DND-41 (cell line): ENCODE measurements at regions not wholly inside any gene's neighbourhood (a gene's known extent, or its start where the extent isn't known, plus 50 kb on each side); places are given as distances from the start of the nearest gene placed in this dataset.

Experiments used
- ATAC-seq: fragments of 200-7000 bp; cut with Tn5 transposase; 3 replicates; pipeline ENCODE4 v1.9.1; 2021; ENCODE audit warnings: low read depth; ENCODE audit not compliant: insufficient read depth
- DNase-seq: peaks from one replicate; pipeline ENCODE4 v3.0.0-alpha.2; 2020
- H2AFZ ChIP-seq: 2 replicates; pipeline ENCODE4 v1.6.0; 2012; ENCODE audit warnings: low read depth, low read length
- H3K27ac ChIP-seq: 2 replicates; pipeline ENCODE4 v1.5.1; 2012; ENCODE audit warnings: low read length, inconsistent platforms
- H3K27me3 ChIP-seq: fragments of 200-600 bp; sonication (generic); 2 replicates; pipeline ENCODE4 v1.6.0; 2012; ENCODE audit warnings: low read length, mild to moderate bottlenecking, inconsistent platforms; ENCODE audit not compliant: insufficient read depth, poor library complexity
- H3K36me3 ChIP-seq: 2 replicates; pipeline ENCODE4 v1.5.1; 2012; ENCODE audit warnings: low read length, inconsistent platforms; ENCODE audit not compliant: insufficient read depth
- H3K4me1 ChIP-seq: 2 replicates; pipeline ENCODE4 v1.5.1; 2012; ENCODE audit warnings: mild to moderate bottlenecking, low read length; ENCODE audit not compliant: insufficient read depth
- H3K4me2 ChIP-seq: 2 replicates; pipeline ENCODE4 v1.6.0; 2012; ENCODE audit warnings: mild to moderate bottlenecking, moderate library complexity, low read length, inconsistent platforms; ENCODE audit not compliant: insufficient read depth
- H3K4me3 ChIP-seq, 2 experiments: fragments of 200-600 bp in 1 of 2; shearing (Covaris generic) in 1 of 2; 2 replicates each; pipeline ENCODE4 v1.5.1; 2012 to 2016; ENCODE audit warnings: inconsistent platforms in 2 of 2, low read length in 2 of 2, mild to moderate bottlenecking in 2 of 2, low read depth in 1 of 2, moderate library complexity in 1 of 2
- H3K79me2 ChIP-seq: 2 replicates; pipeline ENCODE4 v1.6.0; 2012; ENCODE audit warnings: low read length, inconsistent platforms; ENCODE audit not compliant: insufficient read depth
- H3K9ac ChIP-seq: 2 replicates; pipeline ENCODE4 v1.6.0; 2012; ENCODE audit warnings: low read depth, mild to moderate bottlenecking, inconsistent platforms, low read length, moderate library complexity
- H3K9me3 ChIP-seq: 2 replicates; pipeline ENCODE4 v1.5.1; 2012; ENCODE audit warnings: low read length, moderate library complexity, mild to moderate bottlenecking, inconsistent platforms; ENCODE audit not compliant: insufficient read depth, severe bottlenecking
- H4K20me1 ChIP-seq: 2 replicates; pipeline ENCODE4 v1.6.0; 2012; ENCODE audit warnings: low read length; ENCODE audit not compliant: insufficient read depth
- CTCF ChIP-seq: IDR thresholded peaks from 2 replicates; pipeline ENCODE4 v1.5.1; 2012; ENCODE audit warnings: borderline replicate concordance, low read length, moderate library complexity, mild to moderate bottlenecking; ENCODE audit not compliant: poor library complexity, severe bottlenecking; ENCODE audit errors: extremely low read depth
- EZH2 ChIP-seq: IDR thresholded peaks from 3 replicates; pipeline ENCODE4 v1.6.1; 2012; ENCODE audit warnings: borderline replicate concordance, low read depth, mild to moderate bottlenecking, moderate library complexity, low read length, inconsistent platforms; ENCODE audit not compliant: severe bottlenecking

GRCh38 chr11:110939471-110939870, 227.2 kb upstream of the ARHGAP20 start:
- TF ChIP-seq EZH2, result no peak
- TF ChIP-seq CTCF, result no peak
- Histone ChIP-seq H3K79me2 (no peaks in the 10 kb centered on the region), H3K4me1 (no peaks in the 10 kb centered on the region), H3K9me3 (no peaks in the 10 kb centered on the region), H4K20me1 (no peaks in the 10 kb centered on the region), H3K27me3 (no peaks in the 10 kb centered on the region), H3K36me3 (no peaks in the 10 kb centered on the region), H3K27ac (no peak overlapping the region), H3K9ac (no peak overlapping the region), H3K4me3 (no peak overlapping the region), H3K4me2 (no peak overlapping the region), H2AFZ (no peak overlapping the region)
- DNase-seq (no peak), ATAC-seq (no peak)

GRCh38 chr11:110935018-110935640, 222.9 kb upstream of the ARHGAP20 start:
- Histone ChIP-seq H4K20me1 (no peaks in the 10 kb centered on the region), H3K36me3 (no peaks in the 10 kb centered on the region), H3K4me3 (no peak overlapping the region), H3K27ac (no peak overlapping the region), H3K4me1 (no peaks in the 10 kb centered on the region), H3K9me3 (no peaks in the 10 kb centered on the region), H3K9ac (no peak overlapping the region), H3K27me3 (no peaks in the 10 kb centered on the region), H2AFZ (no peak overlapping the region), H3K4me2 (no peak overlapping the region), H3K79me2 (no peaks in the 10 kb centered on the region)
- no peak for DNase-seq
- no peak for ATAC-seq
- TF ChIP-seq CTCF (no peak), EZH2 (no peak)

GRCh38 chr11:110929129-110929528, 216.9 kb upstream of the ARHGAP20 start:
- Histone ChIP-seq H4K20me1 (no peaks in the 10 kb centered on the region), H3K27ac (no peak overlapping the region), H3K79me2 (no peaks in the 10 kb centered on the region), H3K9me3 (no peaks in the 10 kb centered on the region), H3K4me1 (no peaks in the 10 kb centered on the region), H3K9ac (no peak overlapping the region), H3K4me3 (no peak overlapping the region), H3K27me3 (no peaks in the 10 kb centered on the region), H3K36me3 (no peaks in the 10 kb centered on the region), H2AFZ (no peak overlapping the region), H3K4me2 (no peak overlapping the region)
- ATAC-seq (no peak), DNase-seq (no peak)
- no peak for TF ChIP-seq EZH2
- TF ChIP-seq CTCF, result no peak

- DNase-seq, result no peak
- Histone ChIP-seq H3K27me3 (no peaks in the 10 kb centered on the region), H3K79me2 (no peaks in the 10 kb centered on the region), H3K27ac (no peak overlapping the region), H4K20me1 (no peaks in the 10 kb centered on the region), H3K4me3 (no peak overlapping the region), H2AFZ (no peak overlapping the region), H3K36me3 (no peaks in the 10 kb centered on the region), H3K4me1 (no peaks in the 10 kb centered on the region), H3K4me2 (no peak overlapping the region), H3K9me3 (no peaks in the 10 kb centered on the region), H3K9ac (no peak overlapping the region)
- no peak for ATAC-seq
- TF ChIP-seq EZH2, result no peak
Observed at GRCh38 chr11:110928391-110928790, 216.2 kb upstream of the ARHGAP20 start.
